Type B pancreatic cell (in vitro differentiated cells): ENCODE measurements at regions not wholly inside any gene's neighbourhood (a gene's known extent, or its start where the extent isn't known, plus 50 kb on each side); places are given as distances from the start of the nearest gene placed in this dataset.

Experiments
- DNase-seq: peaks from one replicate; pipeline ENCODE4 v3.0.0; 2021; ENCODE audit warnings: mixed read lengths; ENCODE audit not compliant: unreplicated experiment; ENCODE audit errors: extremely low spot score
- H3K27ac Mint-ChIP-seq: 2 replicates; pipeline ENCODE4 v1.8.0; 2021; ENCODE audit warnings: mild to moderate bottlenecking, mixed read lengths
- H3K27me3 Mint-ChIP-seq: 2 replicates; pipeline ENCODE4 v1.8.0; 2021; ENCODE audit warnings: mixed read lengths
- H3K36me3 Mint-ChIP-seq: 2 replicates; pipeline ENCODE4 v1.8.0; 2021; ENCODE audit warnings: mixed read lengths
- H3K4me1 Mint-ChIP-seq: one replicate; pipeline ENCODE4 v1.8.0; 2021; ENCODE audit warnings: mixed read lengths; ENCODE audit not compliant: unreplicated experiment
- H3K4me3 Mint-ChIP-seq: 2 replicates; pipeline ENCODE4 v1.8.0; 2021; ENCODE audit warnings: mild to moderate bottlenecking, mixed read lengths
- H3K9me3 Mint-ChIP-seq: 2 replicates; pipeline ENCODE4 v1.8.0; 2021; ENCODE audit warnings: mixed read lengths
- CTCF ChIP-seq: fragments of 200-600 bp; sonication (generic); conservative IDR thresholded peaks from 2 replicates; pipeline ENCODE4 v1.5.0; 2021; ENCODE audit warnings: antibody characterized with exemption, mild to moderate bottlenecking

- H3K27ac Mint-ChIP-seq, result no peak overlapping the region
- H3K9me3 Mint-ChIP-seq, result peaks cover 9% of the 10 kb centered on the region
- H3K4me3 Mint-ChIP-seq, result no peak overlapping the region
- H3K36me3 Mint-ChIP-seq, result peaks cover 4% of the 10 kb centered on the region
- no peak for DNase-seq
- no peak for TF ChIP-seq CTCF
- no peaks in the 10 kb centered on the region for H3K27me3 Mint-ChIP-seq
- peaks cover under 1% of the 10 kb centered on the region for H3K4me1 Mint-ChIP-seq
Measured at GRCh38 chr5:17395106-17395880, 102.7 kb upstream of the TAF11L2 start.

- H3K27me3 Mint-ChIP-seq, result peaks cover 3% of the 10 kb centered on the region
- H3K9me3 Mint-ChIP-seq, result peaks cover 5% of the 10 kb centered on the region
- H3K36me3 Mint-ChIP-seq, result peaks cover 4% of the 10 kb centered on the region
- DNase-seq, result no peak
- no peak for TF ChIP-seq CTCF
- no peak overlapping the region for H3K27ac Mint-ChIP-seq
- H3K4me3 Mint-ChIP-seq, result no peak overlapping the region
- peaks cover 10% of the 10 kb centered on the region for H3K4me1 Mint-ChIP-seq
Measured at GRCh38 chr5:17396247-17396646, 101.8 kb upstream of the TAF11L2 start.

GRCh38 chr5:17398431-17398830 is 99.6 kb upstream of the TAF11L2 start:
- H3K27ac Mint-ChIP-seq, result no peak overlapping the region
- no peak for TF ChIP-seq CTCF
- DNase-seq, result no peak
- no peak overlapping the region for H3K4me3 Mint-ChIP-seq
- H3K36me3 Mint-ChIP-seq, result peaks cover 4% of the 10 kb centered on the region
- H3K9me3 Mint-ChIP-seq, result peaks cover 5% of the 10 kb centered on the region
- H3K27me3 Mint-ChIP-seq, result peaks cover 3% of the 10 kb centered on the region
- peaks cover 30% of the 10 kb centered on the region for H3K4me1 Mint-ChIP-seq

GRCh38 chr5:17398866-17399835 is 98.9 kb upstream of the TAF11L2 start:
- no peak overlapping the region for H3K4me3 Mint-ChIP-seq
- H3K27ac Mint-ChIP-seq, result no peak overlapping the region
- peaks cover 37% of the 10 kb centered on the region for H3K4me1 Mint-ChIP-seq
- H3K36me3 Mint-ChIP-seq, result peaks cover 4% of the 10 kb centered on the region
- no peak for DNase-seq
- no peak for TF ChIP-seq CTCF
- H3K27me3 Mint-ChIP-seq, result peaks cover 3% of the 10 kb centered on the region
- H3K9me3 Mint-ChIP-seq, result peaks cover 5% of the 10 kb centered on the region

- no peak for DNase-seq
- H3K9me3 Mint-ChIP-seq, result peaks cover 5% of the 10 kb centered on the region
- TF ChIP-seq CTCF, result no peak
- peaks cover 4% of the 10 kb centered on the region for H3K36me3 Mint-ChIP-seq
- no peak overlapping the region for H3K27ac Mint-ChIP-seq
- peaks cover 3% of the 10 kb centered on the region for H3K27me3 Mint-ChIP-seq
- peaks cover 40% of the 10 kb centered on the region for H3K4me1 Mint-ChIP-seq
- no peak overlapping the region for H3K4me3 Mint-ChIP-seq
Measured at GRCh38 chr5:17399931-17400330, 98.1 kb upstream of the TAF11L2 start.
